Mammary epithelial cell (primary cell): ENCODE measurements at regions not wholly inside any gene's neighbourhood (a gene's known extent, or its start where the extent isn't known, plus 50 kb on each side); places are given as distances from the start of the nearest gene placed in this dataset.

ENCODE experiments used
- EZH2 ChIP-seq: IDR thresholded peaks from 2 replicates; pipeline ENCODE4 v1.6.1; 2012; ENCODE audit warnings: low read length, inconsistent platforms, borderline replicate concordance
- TF ChIP-seq, protein P1 (sequence below), 2 donors: IDR thresholded peaks in 1 of 2; conservative IDR thresholded peaks in 1 of 2; 2 replicates each; pipeline ENCODE4 v1.5.1; 2011 to 2012; ENCODE audit warnings: inconsistent platforms in 2 of 2, low read length in 2 of 2, mild to moderate bottlenecking in 2 of 2, control low read depth in 1 of 2, low read depth in 1 of 2; ENCODE audit not compliant: insufficient read depth in 1 of 2; ENCODE audit errors: extremely low read depth in 1 of 2

DNA sequence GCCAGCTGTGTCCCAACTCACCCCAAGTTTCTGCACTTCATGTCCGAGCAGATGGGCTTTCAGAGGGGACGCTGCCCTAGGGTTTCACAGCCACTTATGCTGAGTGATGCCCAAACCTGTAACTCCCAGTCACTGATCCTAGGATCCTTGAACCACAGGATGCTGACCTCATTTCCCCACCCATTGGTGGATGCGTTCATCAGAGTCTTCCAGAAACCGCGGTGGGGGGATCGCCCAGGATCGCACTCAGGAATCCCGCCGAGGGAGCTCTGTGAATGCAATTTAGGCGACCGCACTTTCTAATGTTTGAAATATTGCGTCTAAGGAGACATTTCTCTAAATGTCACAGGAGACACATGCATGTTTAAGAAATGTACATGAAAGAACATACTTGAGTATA lies 212.3 kb upstream of the IRX4 start:
- TF ChIP-seq, protein P1, sequence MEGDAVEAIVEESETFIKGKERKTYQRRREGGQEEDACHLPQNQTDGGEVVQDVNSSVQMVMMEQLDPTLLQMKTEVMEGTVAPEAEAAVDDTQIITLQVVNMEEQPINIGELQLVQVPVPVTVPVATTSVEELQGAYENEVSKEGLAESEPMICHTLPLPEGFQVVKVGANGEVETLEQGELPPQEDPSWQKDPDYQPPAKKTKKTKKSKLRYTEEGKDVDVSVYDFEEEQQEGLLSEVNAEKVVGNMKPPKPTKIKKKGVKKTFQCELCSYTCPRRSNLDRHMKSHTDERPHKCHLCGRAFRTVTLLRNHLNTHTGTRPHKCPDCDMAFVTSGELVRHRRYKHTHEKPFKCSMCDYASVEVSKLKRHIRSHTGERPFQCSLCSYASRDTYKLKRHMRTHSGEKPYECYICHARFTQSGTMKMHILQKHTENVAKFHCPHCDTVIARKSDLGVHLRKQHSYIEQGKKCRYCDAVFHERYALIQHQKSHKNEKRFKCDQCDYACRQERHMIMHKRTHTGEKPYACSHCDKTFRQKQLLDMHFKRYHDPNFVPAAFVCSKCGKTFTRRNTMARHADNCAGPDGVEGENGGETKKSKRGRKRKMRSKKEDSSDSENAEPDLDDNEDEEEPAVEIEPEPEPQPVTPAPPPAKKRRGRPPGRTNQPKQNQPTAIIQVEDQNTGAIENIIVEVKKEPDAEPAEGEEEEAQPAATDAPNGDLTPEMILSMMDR (conservative IDR thresholded peaks at IDR 0.05 in 1 of 2, IDR thresholded peaks at IDR 0.05 in 1 of 2; ENCODE audit: extremely low read depth in 1 of 2, insufficient read depth in 1 of 2, low read depth in 1 of 2, low read length in 2 of 2) = no peak
- no peak for TF ChIP-seq EZH2
